ENCODE measurements at regions not wholly inside any gene's neighbourhood (a gene's known extent, or its start where the extent isn't known, plus 50 kb on each side); places are given as distances from the start of the nearest gene placed in this dataset.

DNA sequence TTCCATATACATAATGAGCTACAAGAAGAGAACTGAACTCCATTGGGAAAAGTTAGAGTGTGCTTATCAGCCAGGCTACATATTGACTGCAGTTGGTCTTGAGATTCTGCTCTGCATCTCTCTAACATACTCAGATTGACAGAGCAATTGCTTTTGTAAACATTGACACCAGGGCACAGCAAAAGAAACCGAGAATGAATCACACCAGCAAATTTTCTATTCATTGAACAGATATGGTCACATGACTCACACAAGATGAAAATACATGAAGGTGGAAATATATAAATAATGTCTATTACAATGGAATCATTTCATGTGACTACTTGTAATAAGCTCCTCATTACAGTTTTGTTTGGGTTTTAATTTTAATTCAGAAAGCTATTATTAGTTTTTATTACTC, 691.9 kb upstream of the TMEFF2 start:
- H3K36me3 ChIP-seq (replicated peaks; ENCODE audit: low read depth, low read length), result no peaks in the 10 kb centered on the region
- H3K27me3 ChIP-seq (ENCODE audit: low read depth, low read length), result no peaks in the 10 kb centered on the region
- no peak overlapping the region for H3K4me3 ChIP-seq (ENCODE audit: low read length)
- H2AFZ ChIP-seq (ENCODE audit: low read depth, low read length), result no peak overlapping the region
- H3K9me3 ChIP-seq (ENCODE audit: insufficient read depth, low read length), result no peaks in the 10 kb centered on the region
- H3K9ac ChIP-seq (ENCODE audit: low read length), result no peak overlapping the region
- H4K20me1 ChIP-seq (ENCODE audit: insufficient read depth, low read length), result no peaks in the 10 kb centered on the region
- H3K27ac ChIP-seq (ENCODE audit: low read length), result no peak overlapping the region
- TF ChIP-seq, protein P1, sequence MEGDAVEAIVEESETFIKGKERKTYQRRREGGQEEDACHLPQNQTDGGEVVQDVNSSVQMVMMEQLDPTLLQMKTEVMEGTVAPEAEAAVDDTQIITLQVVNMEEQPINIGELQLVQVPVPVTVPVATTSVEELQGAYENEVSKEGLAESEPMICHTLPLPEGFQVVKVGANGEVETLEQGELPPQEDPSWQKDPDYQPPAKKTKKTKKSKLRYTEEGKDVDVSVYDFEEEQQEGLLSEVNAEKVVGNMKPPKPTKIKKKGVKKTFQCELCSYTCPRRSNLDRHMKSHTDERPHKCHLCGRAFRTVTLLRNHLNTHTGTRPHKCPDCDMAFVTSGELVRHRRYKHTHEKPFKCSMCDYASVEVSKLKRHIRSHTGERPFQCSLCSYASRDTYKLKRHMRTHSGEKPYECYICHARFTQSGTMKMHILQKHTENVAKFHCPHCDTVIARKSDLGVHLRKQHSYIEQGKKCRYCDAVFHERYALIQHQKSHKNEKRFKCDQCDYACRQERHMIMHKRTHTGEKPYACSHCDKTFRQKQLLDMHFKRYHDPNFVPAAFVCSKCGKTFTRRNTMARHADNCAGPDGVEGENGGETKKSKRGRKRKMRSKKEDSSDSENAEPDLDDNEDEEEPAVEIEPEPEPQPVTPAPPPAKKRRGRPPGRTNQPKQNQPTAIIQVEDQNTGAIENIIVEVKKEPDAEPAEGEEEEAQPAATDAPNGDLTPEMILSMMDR (IDR thresholded peaks at IDR 0.05; ENCODE audit: low read depth, low read length), result no peak
- no peak for TF ChIP-seq EZH2phosphoT487 (IDR thresholded peaks at IDR 0.05; ENCODE audit: low read depth)
- H3K4me2 ChIP-seq (ENCODE audit: low read length), result no peak overlapping the region
- no peaks in the 10 kb centered on the region for H3K4me1 ChIP-seq (ENCODE audit: low read length)
- H3K79me2 ChIP-seq (ENCODE audit: low read length), result no peaks in the 10 kb centered on the region

DNA sequence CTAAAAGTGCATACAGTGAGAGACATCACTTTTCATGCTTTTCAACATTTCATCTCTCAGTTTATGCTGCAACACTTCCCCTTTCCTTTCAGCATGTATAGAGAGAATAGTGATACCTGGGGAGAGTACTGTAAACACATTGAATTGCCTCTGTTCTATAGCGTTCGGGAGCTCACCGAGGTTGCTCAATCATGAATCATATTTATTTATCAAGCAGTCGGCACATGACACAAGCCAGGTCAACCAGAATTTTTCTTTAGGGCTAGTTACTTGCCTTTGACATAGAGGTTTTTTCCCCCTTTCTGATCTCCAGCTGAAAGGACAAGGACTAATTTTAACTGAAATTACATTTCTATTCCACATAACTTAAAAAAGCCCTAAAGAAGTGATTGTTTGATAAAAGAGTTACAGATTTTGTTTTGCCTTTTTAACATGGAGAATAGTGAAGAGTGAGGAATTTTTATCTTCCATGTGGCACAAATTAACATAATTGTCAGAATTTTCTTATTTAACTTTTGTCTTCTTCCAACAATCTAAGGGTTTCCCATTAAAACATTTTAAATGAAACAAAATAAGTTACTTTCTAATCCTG, 690.9 kb upstream of the TMEFF2 start:
- H3K4me2 ChIP-seq (ENCODE audit: low read length), result no peak overlapping the region
- no peaks in the 10 kb centered on the region for H3K36me3 ChIP-seq (replicated peaks; ENCODE audit: low read depth, low read length)
- H3K4me3 ChIP-seq (ENCODE audit: low read length), result no peak overlapping the region
- TF ChIP-seq, protein P1 (IDR thresholded peaks at IDR 0.05; ENCODE audit: low read depth, low read length), result no peak
- TF ChIP-seq EZH2phosphoT487 (IDR thresholded peaks at IDR 0.05; ENCODE audit: low read depth), result no peak
- H2AFZ ChIP-seq (ENCODE audit: low read depth, low read length), result no peak overlapping the region
- no peaks in the 10 kb centered on the region for H4K20me1 ChIP-seq (ENCODE audit: insufficient read depth, low read length)
- H3K27me3 ChIP-seq (ENCODE audit: low read depth, low read length), result no peaks in the 10 kb centered on the region
- H3K9me3 ChIP-seq (ENCODE audit: insufficient read depth, low read length), result no peaks in the 10 kb centered on the region
- no peak overlapping the region for H3K9ac ChIP-seq (ENCODE audit: low read length)
- H3K27ac ChIP-seq (ENCODE audit: low read length), result no peak overlapping the region
- no peaks in the 10 kb centered on the region for H3K4me1 ChIP-seq (ENCODE audit: low read length)
- no peaks in the 10 kb centered on the region for H3K79me2 ChIP-seq (ENCODE audit: low read length)

- TF ChIP-seq, protein P1 (IDR thresholded peaks at IDR 0.05; ENCODE audit: low read depth, low read length), result no peak
- no peak for TF ChIP-seq EZH2phosphoT487 (IDR thresholded peaks at IDR 0.05; ENCODE audit: low read depth)
- Histone ChIP-seq H3K9ac (ENCODE audit: low read length) (no peak overlapping the region), H3K27me3 (ENCODE audit: low read depth, low read length) (no peaks in the 10 kb centered on the region), H4K20me1 (ENCODE audit: insufficient read depth, low read length) (no peaks in the 10 kb centered on the region), H3K4me3 (ENCODE audit: low read length) (no peak overlapping the region), H3K36me3 (replicated peaks; ENCODE audit: low read depth, low read length) (no peaks in the 10 kb centered on the region), H3K9me3 (ENCODE audit: insufficient read depth, low read length) (no peaks in the 10 kb centered on the region), H3K4me1 (ENCODE audit: low read length) (no peaks in the 10 kb centered on the region), H3K4me2 (ENCODE audit: low read length) (no peak overlapping the region), H3K79me2 (ENCODE audit: low read length) (no peaks in the 10 kb centered on the region), H2AFZ (ENCODE audit: low read depth, low read length) (no peak overlapping the region), H3K27ac (ENCODE audit: low read length) (no peak overlapping the region)
Observed at GRCh38 chr2:192877159-192877558, 682.4 kb upstream of the TMEFF2 start.

DNA sequence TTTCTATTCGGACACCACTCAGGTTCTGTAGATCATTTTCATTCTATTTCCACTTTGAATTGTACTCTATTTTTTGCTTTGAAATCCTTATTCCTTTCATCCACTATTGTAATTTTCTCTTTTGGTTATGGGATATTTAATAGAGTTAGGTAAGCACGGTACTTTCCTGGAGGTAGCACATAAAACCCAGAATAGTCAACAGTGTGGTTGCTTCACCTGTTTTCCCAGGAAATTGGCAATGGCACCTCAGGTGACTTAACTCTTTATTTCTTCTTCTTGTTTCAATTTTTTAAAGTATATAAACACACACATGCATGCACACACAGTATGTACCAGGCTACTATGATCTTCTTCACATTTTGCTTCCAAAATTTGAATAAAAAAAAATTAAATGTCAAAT, 682.0 kb upstream of the TMEFF2 start:
- no peak for TF ChIP-seq EZH2phosphoT487 (IDR thresholded peaks at IDR 0.05; ENCODE audit: low read depth)
- TF ChIP-seq, protein P1 (IDR thresholded peaks at IDR 0.05; ENCODE audit: low read depth, low read length), result no peak
- Histone ChIP-seq H3K4me3 (ENCODE audit: low read length) (no peak overlapping the region), H3K4me2 (ENCODE audit: low read length) (no peak overlapping the region), H2AFZ (ENCODE audit: low read depth, low read length) (no peak overlapping the region), H3K4me1 (ENCODE audit: low read length) (no peaks in the 10 kb centered on the region), H3K79me2 (ENCODE audit: low read length) (no peaks in the 10 kb centered on the region), H4K20me1 (ENCODE audit: insufficient read depth, low read length) (no peaks in the 10 kb centered on the region), H3K27ac (ENCODE audit: low read length) (no peak overlapping the region), H3K9ac (ENCODE audit: low read length) (no peak overlapping the region), H3K9me3 (ENCODE audit: insufficient read depth, low read length) (no peaks in the 10 kb centered on the region), H3K27me3 (ENCODE audit: low read depth, low read length) (no peaks in the 10 kb centered on the region), H3K36me3 (replicated peaks; ENCODE audit: low read depth, low read length) (no peaks in the 10 kb centered on the region)
